ENCODE measurements at regions not wholly inside any gene's neighbourhood (a gene's known extent, or its start where the extent isn't known, plus 50 kb on each side); places are given as distances from the start of the nearest gene placed in this dataset.

- Mint-ChIP-seq H3K4me1 (ENCODE audit: unreplicated experiment) (no peaks in the 10 kb centered on the region), H3K27ac (ENCODE audit: unreplicated experiment) (no peak overlapping the region), H3K4me3 (ENCODE audit: unreplicated experiment) (no peak overlapping the region), H3K36me3 (ENCODE audit: low read depth, unreplicated experiment) (no peaks in the 10 kb centered on the region), H3K9me3 (ENCODE audit: unreplicated experiment) (no peaks in the 10 kb centered on the region), H3K27me3 (ENCODE audit: unreplicated experiment) (no peaks in the 10 kb centered on the region)
- TF ChIP-seq CTCF (IDR thresholded peaks at IDR 0.05; ENCODE audit: unreplicated experiment) = no peak
- no peak for DNase-seq (ENCODE audit: low spot score)
These were observed 684.4 kb downstream of the IRS1 start for GRCh38 chr2:226115102-226115831.

DNA sequence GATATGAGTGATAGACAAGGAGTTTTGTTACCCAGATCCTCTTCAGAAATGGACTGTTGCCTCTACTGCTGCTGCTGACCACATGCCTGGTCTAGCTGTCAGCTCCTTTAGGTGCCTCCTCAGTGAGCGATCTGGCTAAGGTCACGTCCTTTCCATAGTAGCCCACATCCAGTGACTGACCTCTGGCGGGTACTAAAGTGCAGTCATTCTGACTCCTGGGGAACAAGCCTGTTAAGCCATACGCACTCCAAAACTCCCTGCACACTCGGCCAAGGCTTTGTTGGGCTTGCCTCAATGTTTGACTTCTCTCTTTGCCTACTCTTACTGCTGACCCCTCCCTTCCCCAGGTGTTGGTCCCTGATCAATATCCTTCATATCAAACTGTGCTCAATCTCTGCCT is 685.2 kb downstream of the IRS1 start:
- Mint-ChIP-seq H3K27ac (ENCODE audit: unreplicated experiment) (no peak overlapping the region), H3K4me3 (ENCODE audit: unreplicated experiment) (no peak overlapping the region), H3K27me3 (ENCODE audit: unreplicated experiment) (no peaks in the 10 kb centered on the region), H3K4me1 (ENCODE audit: unreplicated experiment) (no peaks in the 10 kb centered on the region), H3K36me3 (ENCODE audit: low read depth, unreplicated experiment) (no peaks in the 10 kb centered on the region), H3K9me3 (ENCODE audit: unreplicated experiment) (no peaks in the 10 kb centered on the region)
- no peak for DNase-seq (ENCODE audit: low spot score)
- TF ChIP-seq CTCF (IDR thresholded peaks at IDR 0.05; ENCODE audit: unreplicated experiment) = no peak

DNA sequence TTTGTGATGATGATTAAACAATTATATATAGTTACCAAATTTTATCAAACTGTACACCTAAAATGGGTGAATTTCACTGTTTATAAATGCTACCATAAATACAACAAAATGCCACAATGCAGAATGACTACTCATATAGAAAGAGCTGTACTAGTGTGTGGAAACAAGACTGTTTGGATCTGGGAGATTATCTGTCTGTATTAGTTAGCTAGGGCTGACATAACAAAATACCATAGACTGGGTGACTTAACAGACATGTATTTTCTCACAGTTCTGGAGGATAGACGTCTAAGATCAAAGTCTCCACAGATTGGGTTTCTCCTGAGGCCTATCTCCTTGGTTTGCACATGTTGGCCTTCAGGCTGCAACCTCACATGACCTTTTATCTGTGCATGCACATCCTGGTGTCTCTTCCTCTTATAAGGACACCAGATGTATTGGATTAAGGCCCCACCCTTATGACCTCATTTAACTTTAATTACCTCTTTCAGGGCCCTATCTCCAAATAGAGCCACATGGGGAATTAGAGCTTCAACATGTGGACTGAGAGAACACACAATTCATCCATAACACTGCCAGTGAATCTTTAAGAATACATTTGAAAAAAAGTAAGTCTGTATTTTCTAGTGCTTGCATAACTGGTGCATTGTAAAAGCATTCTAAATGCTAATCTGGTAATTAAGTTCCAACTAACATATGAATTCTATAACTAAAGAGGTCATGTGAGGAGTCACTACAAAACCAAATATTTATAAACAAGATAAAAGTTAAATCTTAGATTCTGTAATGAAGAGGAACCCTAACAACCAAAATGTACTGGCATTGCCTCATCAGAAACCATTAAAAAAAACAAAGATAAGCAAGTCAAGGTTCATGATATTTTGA is 699.6 kb downstream of the NYAP2 start:
- Mint-ChIP-seq H3K4me1 (ENCODE audit: unreplicated experiment) (no peaks in the 10 kb centered on the region), H3K9me3 (ENCODE audit: unreplicated experiment) (no peaks in the 10 kb centered on the region), H3K27ac (ENCODE audit: unreplicated experiment) (no peak overlapping the region), H3K4me3 (ENCODE audit: unreplicated experiment) (no peak overlapping the region), H3K36me3 (ENCODE audit: low read depth, unreplicated experiment) (no peaks in the 10 kb centered on the region), H3K27me3 (ENCODE audit: unreplicated experiment) (no peaks in the 10 kb centered on the region)
- no peak for DNase-seq (ENCODE audit: low spot score)
- no peak for TF ChIP-seq CTCF (IDR thresholded peaks at IDR 0.05; ENCODE audit: unreplicated experiment)

DNA sequence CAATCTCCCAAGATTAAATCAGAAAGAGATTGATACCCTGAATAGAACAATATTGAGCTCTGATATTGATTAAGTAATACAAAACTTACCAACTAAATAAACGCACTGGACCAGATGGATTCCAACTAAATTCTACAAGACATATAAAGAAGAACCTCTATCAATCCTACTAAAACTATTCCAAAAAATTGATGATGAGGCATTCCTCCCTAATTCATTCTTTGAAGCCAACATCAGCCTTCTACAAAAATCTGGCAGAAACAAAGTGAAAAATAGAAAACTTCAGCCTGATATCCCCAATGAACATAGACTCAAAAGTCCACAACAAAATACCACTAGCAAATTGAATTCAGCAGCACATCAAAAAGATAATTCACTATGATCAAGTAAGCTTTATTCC is 695.5 kb downstream of the NYAP2 start:
- DNase-seq (ENCODE audit: low spot score) = no peak
- Mint-ChIP-seq H3K9me3 (ENCODE audit: unreplicated experiment) (no peaks in the 10 kb centered on the region), H3K4me3 (ENCODE audit: unreplicated experiment) (no peak overlapping the region), H3K27me3 (ENCODE audit: unreplicated experiment) (peaks cover 1% of the 10 kb centered on the region), H3K4me1 (ENCODE audit: unreplicated experiment) (no peaks in the 10 kb centered on the region), H3K36me3 (ENCODE audit: low read depth, unreplicated experiment) (no peaks in the 10 kb centered on the region), H3K27ac (ENCODE audit: unreplicated experiment) (no peak overlapping the region)
- no peak for TF ChIP-seq CTCF (IDR thresholded peaks at IDR 0.05; ENCODE audit: unreplicated experiment)

DNA sequence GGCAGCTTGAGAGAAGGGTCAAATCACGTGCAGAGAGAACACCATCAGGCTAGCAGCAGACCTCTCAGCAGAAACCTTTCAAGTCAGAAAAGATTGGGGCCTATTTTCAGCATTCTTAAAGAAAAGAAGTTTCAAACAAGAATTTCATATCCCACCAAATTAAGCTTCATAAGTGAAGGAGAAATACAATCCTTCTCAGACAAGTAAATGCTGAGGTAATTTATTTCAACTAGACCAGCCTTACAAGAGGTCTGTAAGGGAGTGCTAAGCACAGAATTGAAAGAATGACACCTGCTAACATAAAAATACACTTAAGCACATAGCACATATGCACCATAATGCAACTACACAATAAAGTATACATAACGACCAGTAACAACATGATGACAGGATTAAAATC is 693.9 kb downstream of the NYAP2 start:
- H3K27me3 Mint-ChIP-seq (ENCODE audit: unreplicated experiment) = peaks cover 1% of the 10 kb centered on the region
- H3K4me3 Mint-ChIP-seq (ENCODE audit: unreplicated experiment) = no peak overlapping the region
- no peak for DNase-seq (ENCODE audit: low spot score)
- H3K27ac Mint-ChIP-seq (ENCODE audit: unreplicated experiment) = no peak overlapping the region
- no peaks in the 10 kb centered on the region for H3K4me1 Mint-ChIP-seq (ENCODE audit: unreplicated experiment)
- H3K36me3 Mint-ChIP-seq (ENCODE audit: low read depth, unreplicated experiment) = no peaks in the 10 kb centered on the region
- no peaks in the 10 kb centered on the region for H3K9me3 Mint-ChIP-seq (ENCODE audit: unreplicated experiment)
- TF ChIP-seq CTCF (IDR thresholded peaks at IDR 0.05; ENCODE audit: unreplicated experiment) = no peak

Measured in endothelial cell (in vitro differentiated cells).